K562 (cell line): ENCODE measurements at regions not wholly inside any gene's neighbourhood (a gene's known extent, or its start where the extent isn't known, plus 50 kb on each side); places are given as distances from the start of the nearest gene placed in this dataset.

ENCODE experiments used
- ATAC-seq: fragments of 200-7000 bp; cut with Tn5 transposase; 3 replicates; pipeline ENCODE4 v1.9.1; 2020; ENCODE audit warnings: moderate library complexity
- BruUV-seq: library from RNA; stranded (reverse); fragments of 400-500 nt; replicated peaks from 2 replicates; lab custom pipeline; 2021; lab: Mats Ljungman, UMichigan
- CTCF ChIA-PET: fragments of 300-600 bp; formaldehyde crosslinking; extraction: SDS; loops from one replicate; lab custom pipeline; 2021; ENCODE audit warnings: low intra/inter-chr PET ratio; lab: Yijun Ruan, JAX
- POLR2A ChIA-PET: fragments of 300-600, 350-650 bp; sonication (Branson Sonifier 250); formaldehyde crosslinking; extraction: SDS; loops from one replicate; lab custom pipeline; 2021; ENCODE audit warnings: antibody characterized with exemption, inconsistent platforms; lab: Yijun Ruan, JAX
- DNase-seq, 4 experiments: peaks; one replicate each; pipeline versions ENCODE4 v3.0.0 to v3.0.0-alpha.2; 2011 to 2018; ENCODE audit warnings: low spot score in 3 of 4, mixed read lengths in 3 of 4; ENCODE audit errors: extremely low read depth in 1 of 4
- FAIRE-seq: peaks from 2 replicates; lab custom pipeline; 2011; peaks lifted over from hg19 to GRCh38; lab: Jason Lieb, UNC
- H2AFZ ChIP-seq: 2 replicates; pipeline ENCODE4 v1.6.0; 2011; ENCODE audit warnings: low read depth, low read length, control low read depth, inconsistent platforms
- H3K27ac ChIP-seq: fragments of 200-600 bp; 3 replicates; pipeline ENCODE4 v1.8.0; 2011; ENCODE audit warnings: low read depth, mild to moderate bottlenecking, control low read depth, inconsistent platforms, low read length, moderate library complexity, mixed read lengths; ENCODE audit errors: extremely low read depth
- H3K27me3 ChIP-seq, 2 experiments: fragments of 300-600 bp in 1 of 2; 2 replicates in 1 of 2; 3 replicates in 1 of 2; pipeline versions ENCODE4 v1.6.0 to v1.8.0; 2011; ENCODE audit warnings: inconsistent platforms in 2 of 2, low read length in 2 of 2, mild to moderate bottlenecking in 1 of 2, mixed read lengths in 1 of 2, moderate library complexity in 1 of 2; ENCODE audit not compliant: control insufficient read depth in 2 of 2, insufficient read depth in 2 of 2
- H3K36me3 ChIP-seq: fragments of 300-600 bp; 3 replicates; pipeline ENCODE4 v1.8.0; 2011; ENCODE audit warnings: mild to moderate bottlenecking, low read length, inconsistent platforms; ENCODE audit not compliant: control insufficient read depth, insufficient read depth
- H3K4me1 ChIP-seq, 2 experiments: fragments of 200-600 bp in 1 of 2; replicated peaks in 1 of 2; 2 replicates in 1 of 2; 3 replicates in 1 of 2; pipeline versions ENCODE4 v1.5.1 to v1.8.0; 2011; ENCODE audit warnings: inconsistent platforms in 2 of 2, low read length in 2 of 2, mild to moderate bottlenecking in 1 of 2, mixed read lengths in 1 of 2, moderate library complexity in 1 of 2; ENCODE audit not compliant: control insufficient read depth in 2 of 2, insufficient read depth in 2 of 2
- H3K4me2 ChIP-seq: 2 replicates; pipeline ENCODE4 v1.6.1; 2011; ENCODE audit warnings: low read length, control low read depth, inconsistent platforms, mixed read lengths; ENCODE audit not compliant: insufficient read depth
- H3K4me3 ChIP-seq: fragments of 200-600 bp; sonication (generic), shearing (Covaris generic); 2 replicates; pipeline ENCODE4 v1.5.1; 2016; ENCODE audit warnings: control low read depth, inconsistent platforms
- H3K79me2 ChIP-seq: fragments of 200-600 bp; 3 replicates; pipeline ENCODE4 v1.8.0; 2011; ENCODE audit warnings: low read length, inconsistent platforms; ENCODE audit not compliant: control insufficient read depth, insufficient read depth
- H3K9ac ChIP-seq, 2 experiments: 2 replicates each; pipeline versions ENCODE4 v1.6.0 to v1.6.1; 2011; ENCODE audit warnings: low read depth in 2 of 2, low read length in 2 of 2, control low read depth in 1 of 2, inconsistent platforms in 1 of 2, mild to moderate bottlenecking in 1 of 2, mixed read lengths in 1 of 2; ENCODE audit not compliant: insufficient read depth in 1 of 2
- H3K9me1 ChIP-seq: one replicate; pipeline ENCODE4 v1.6.0; 2011; ENCODE audit warnings: inconsistent platforms, mild to moderate bottlenecking, low read length, moderate library complexity; ENCODE audit not compliant: control insufficient read depth, insufficient read depth
- H3K9me3 ChIP-seq: replicated peaks from 2 replicates; pipeline ENCODE4 v1.5.1; 2011; ENCODE audit warnings: low read depth, low read length, inconsistent platforms; ENCODE audit not compliant: control insufficient read depth, insufficient read depth
- H4K20me1 ChIP-seq: replicated peaks from 2 replicates; pipeline ENCODE4 v1.6.1; 2011; ENCODE audit warnings: low read length, inconsistent platforms, mixed read lengths; ENCODE audit not compliant: control insufficient read depth, insufficient read depth
- CBFA2T3 ChIP-seq: fragments of 450-650 bp; IDR thresholded peaks from 2 replicates; pipeline ENCODE4 v1.6.1; 2017
- FOSL1 ChIP-seq: fragments of 200-800 bp; sonication (Bioruptor generic); conservative IDR thresholded peaks from 2 replicates; pipeline ENCODE4 v1.6.1; 2016; ENCODE audit warnings: missing genetic modification characterization, missing compliant biosample characterization
- FOXA1 ChIP-seq: fragments of 450-650 bp; IDR thresholded peaks from 2 replicates; pipeline ENCODE4 v1.6.1; 2016; ENCODE audit warnings: mild to moderate bottlenecking, borderline replicate concordance
- HDGF ChIP-seq: fragments of 450-650 bp; IDR thresholded peaks from 2 replicates; pipeline ENCODE4 v1.6.1; 2016
- JUNB ChIP-seq: fragments of 450-650 bp; formaldehyde crosslinking; conservative IDR thresholded peaks from 2 replicates; pipeline ENCODE4 v1.4.0; 2020; ENCODE audit warnings: mild to moderate bottlenecking
- JUND ChIP-seq, 2 experiments: IDR thresholded peaks; 2 replicates in 1 of 2; 3 replicates in 1 of 2; pipeline ENCODE4 v1.6.1; 2011; ENCODE audit warnings: borderline replicate concordance in 2 of 2, low read depth in 2 of 2, low read length in 2 of 2, improper control_type of control experiment in 1 of 2, missing biosample characterization in 1 of 2, missing genetic modification characterization in 1 of 2, missing genetic modification reagents in 1 of 2
- MAFF ChIP-seq: IDR thresholded peaks from 2 replicates; pipeline ENCODE4 v1.6.1; 2012; ENCODE audit warnings: low read length, improper control_type of control experiment
- POLR2B ChIP-seq: fragments of 450-650 bp; IDR thresholded peaks from 2 replicates; pipeline ENCODE4 v1.6.1; 2018; ENCODE audit warnings: low read depth; ENCODE audit not compliant: partially characterized antibody
- SMARCA5 ChIP-seq: fragments of 450-650 bp; IDR thresholded peaks from 2 replicates; pipeline ENCODE4 v1.6.1; 2016
- SNRNP70 ChIP-seq: fragments of 200-400 bp; formaldehyde crosslinking; optimal IDR thresholded peaks from 2 replicates; pipeline ENCODE3; 2017; ENCODE audit warnings: low read depth, low read length
- STAT5B ChIP-seq: fragments of 250-450 bp; sonication (Bioruptor Pico); IDR thresholded peaks from 2 replicates; pipeline ENCODE4 v1.8.0; 2021; ENCODE audit warnings: mild to moderate bottlenecking, inconsistent platforms
- TAL1 ChIP-seq: fragments of 450-650 bp; IDR thresholded peaks from 2 replicates; pipeline ENCODE4 v1.6.1; 2016; ENCODE audit warnings: mild to moderate bottlenecking
- TEAD1 ChIP-seq, 2 experiments: fragments of 450-650 bp in 1 of 2; sonication (generic) in 1 of 2; formaldehyde crosslinking; IDR thresholded peaks; 2 replicates each; pipeline versions ENCODE4 v1.4.0 to v1.8.0; 2020 to 2022; ENCODE audit warnings: mild to moderate bottlenecking in 2 of 2, missing genetic modification reagents in 1 of 2
- TGIF2 ChIP-seq: sonication (generic); formaldehyde crosslinking; IDR thresholded peaks from 2 replicates; pipeline ENCODE4 v1.8.1; 2022; ENCODE audit warnings: mild to moderate bottlenecking, missing genetic modification reagents, moderate library complexity
- THRB ChIP-seq: fragments of 450-650 bp; formaldehyde crosslinking; conservative IDR thresholded peaks from 2 replicates; pipeline ENCODE4 v1.4.0; 2022; ENCODE audit warnings: mild to moderate bottlenecking, missing genetic modification characterization
- ZEB2 ChIP-seq: fragments of 450-650 bp; IDR thresholded peaks from 2 replicates; pipeline ENCODE4 v1.6.1; 2016
- ZFP30 ChIP-seq: fragments of 250-450 bp; sonication (Bioruptor Pico); IDR thresholded peaks from 2 replicates; pipeline ENCODE4 v1.8.0; 2022; ENCODE audit warnings: moderate library complexity, mild to moderate bottlenecking, inconsistent platforms, borderline replicate concordance
- ZNF23 ChIP-seq: fragments of 250-450 bp; sonication (Bioruptor Pico); IDR thresholded peaks from 2 replicates; pipeline ENCODE4 v1.4.0; 2020; ENCODE audit warnings: mild to moderate bottlenecking
- ZNF740 ChIP-seq, 3 experiments: fragments of 200-800 bp in 1 of 3; sonication (Bioruptor generic) in 1 of 3; sonication (generic) in 1 of 3; formaldehyde crosslinking in 1 of 3; IDR thresholded peaks; 2 replicates each; pipeline versions ENCODE4 v1.6.1 to v1.8.0; 2016 to 2022; ENCODE audit warnings: mild to moderate bottlenecking in 2 of 3, missing compliant biosample characterization in 2 of 3, missing genetic modification characterization in 2 of 3, missing genetic modification reagents in 1 of 3
- WGBS: fragments of 100-300 bp; shearing (Covaris generic); methylation state at CpG from one replicate; pipeline ENCODE4 v1.1.6; 2016; ENCODE audit warnings: low coverage, mixed read lengths; ENCODE audit not compliant: insufficient coverage; ENCODE audit errors: missing lambda C conversion rate; 5-methylcytosine and 5-hydroxymethylcytosine counted together
- in situ Hi-C: fragments of 300-500 bp; cut with MboI; formaldehyde crosslinking; loops from 4 replicates; pipeline ENCODE4 v1.15.0; 2018; ENCODE audit warnings: inconsistent platforms, mixed read lengths
- intact Hi-C: fragments of 100-400 bp; cut with micrococcal nuclease; formaldehyde crosslinking; loops from 2 replicates; pipeline ENCODE4 v1.14.2; 2022
- TF ChIP-seq, protein P1 (sequence below), 2 experiments: fragments of 450-650 bp in 1 of 2; sonication (generic) in 1 of 2; formaldehyde crosslinking in 1 of 2; IDR thresholded peaks in 1 of 2; conservative IDR thresholded peaks in 1 of 2; 2 replicates each; pipeline versions ENCODE4 v1.6.1 to v1.8.1; 2016 to 2023; ENCODE audit warnings: mild to moderate bottlenecking in 2 of 2, moderate library complexity in 2 of 2, inconsistent platforms in 1 of 2, missing genetic modification reagents in 1 of 2
- TF ChIP-seq, protein P2 (sequence below): fragments of 450-650 bp; formaldehyde crosslinking; IDR thresholded peaks from 2 replicates; pipeline ENCODE4 v1.4.0; 2022; ENCODE audit warnings: mild to moderate bottlenecking, moderate library complexity

DNA sequence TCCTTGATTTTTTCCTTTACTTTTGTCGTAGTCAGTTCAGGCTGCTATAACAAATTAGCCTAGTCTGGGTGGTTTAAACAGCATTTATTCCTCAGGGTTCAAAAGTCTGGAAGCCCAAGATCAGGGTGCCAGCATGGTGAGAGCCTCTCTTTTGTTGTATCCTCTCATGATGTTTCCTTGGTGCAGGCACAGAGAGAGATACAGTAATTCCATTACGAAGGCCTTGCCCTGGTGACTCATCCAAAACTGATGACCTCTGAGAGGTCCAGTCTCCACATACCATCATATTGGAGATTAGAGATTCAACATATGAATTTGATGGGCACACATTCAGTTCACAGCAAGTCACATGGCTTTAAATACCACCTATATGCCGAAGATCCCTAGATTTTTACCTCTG, 253.8 kb downstream of the CYRIA start:
- H2AFZ ChIP-seq: no peak overlapping the region
- in situ Hi-C loops: no loop called here
- peaks cover 0 to 15% of the 10 kb centered on the region in 2 experiments; a peak in 3 of 5 replicates for H3K4me1 ChIP-seq
- H3K4me3 ChIP-seq: no peak overlapping the region
- ChIA-PET CTCF (no interaction called here), POLR2A (no interaction called here)
- intact Hi-C loops: no loop called here
- FAIRE-seq (no peak), DNase-seq (no peak), ATAC-seq (no peak)
- H3K9me1 ChIP-seq: no peaks in the 10 kb centered on the region
- no peaks in the 10 kb centered on the region for H3K36me3 ChIP-seq
- no peak overlapping the region for H3K27ac ChIP-seq
- H3K9ac ChIP-seq: no peak overlapping the region
- no peaks in the 10 kb centered on the region for H3K9me3 ChIP-seq
- H3K27me3 ChIP-seq: no peaks in the 10 kb centered on the region
- no peaks in the 10 kb centered on the region for H3K79me2 ChIP-seq
- WGBS: 4% methylated on average over 3 of the region's 3 CpGs
- BruUV-seq: no TSS peak
- H3K4me2 ChIP-seq: no peak overlapping the region
- no peaks in the 10 kb centered on the region for H4K20me1 ChIP-seq
- TF ChIP-seq ZNF23 (no peak), SNRNP70 (no peak), JUNB (CRISPR knock-in tag) (no peak), ZFP30 (CRISPR knock-in tag) (no peak), MAFF (no peak), STAT5B (CRISPR knock-in tag) (no peak), POLR2B (no peak), ZNF740 (CRISPR knock-in tag; IDR thresholded peaks at IDR 0.05) (no peak), ZNF740 (tag; IDR thresholded peaks at IDR 0.05) (no peak), CBFA2T3 (no peak), FOXA1 (no peak), JUND (IDR thresholded peaks at IDR 0.05; ENCODE audit: borderline replicate concordance, low read depth, low read length) (peak; percentile 27; the same call in 1 of the 2 replicates), JUND (tag; IDR thresholded peaks at IDR 0.05; ENCODE audit: borderline replicate concordance, low read depth, low read length) (peak; percentile 65; the same call in 2 of the 3 replicates), TGIF2 (CRISPR knock-in tag) (no peak), HDGF (no peak), FOSL1 (tag) (peak; percentile 64), THRB (CRISPR knock-in tag) (no peak), SMARCA5 (no peak), TAL1 (no peak), ZEB2 (no peak), TEAD1 (CRISPR knock-in tag; IDR thresholded peaks at IDR 0.05) (no peak)
- TF ChIP-seq, protein P1, sequence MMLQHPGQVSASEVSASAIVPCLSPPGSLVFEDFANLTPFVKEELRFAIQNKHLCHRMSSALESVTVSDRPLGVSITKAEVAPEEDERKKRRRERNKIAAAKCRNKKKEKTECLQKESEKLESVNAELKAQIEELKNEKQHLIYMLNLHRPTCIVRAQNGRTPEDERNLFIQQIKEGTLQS (IDR thresholded peaks at IDR 0.05): peak; percentile 35; the same call in 1 of the 2 replicates
- TF ChIP-seq, protein P1 (CRISPR knock-in tag; conservative IDR thresholded peaks at IDR 0.05): no peak
- TF ChIP-seq, protein P2, sequence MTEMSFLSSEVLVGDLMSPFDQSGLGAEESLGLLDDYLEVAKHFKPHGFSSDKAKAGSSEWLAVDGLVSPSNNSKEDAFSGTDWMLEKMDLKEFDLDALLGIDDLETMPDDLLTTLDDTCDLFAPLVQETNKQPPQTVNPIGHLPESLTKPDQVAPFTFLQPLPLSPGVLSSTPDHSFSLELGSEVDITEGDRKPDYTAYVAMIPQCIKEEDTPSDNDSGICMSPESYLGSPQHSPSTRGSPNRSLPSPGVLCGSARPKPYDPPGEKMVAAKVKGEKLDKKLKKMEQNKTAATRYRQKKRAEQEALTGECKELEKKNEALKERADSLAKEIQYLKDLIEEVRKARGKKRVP (CRISPR knock-in tag): no peak
